H9 (cell line): ENCODE measurements at regions not wholly inside any gene's neighbourhood (a gene's known extent, or its start where the extent isn't known, plus 50 kb on each side); places are given as distances from the start of the nearest gene placed in this dataset.

Source experiments
- DNase-seq: peaks from one replicate; pipeline ENCODE4 v3.0.0-alpha.2; 2017
- H2AFZ ChIP-seq: one replicate; pipeline ENCODE4 v1.6.1; 2013; ENCODE audit warnings: mild to moderate bottlenecking, low read length, control low read depth, moderate library complexity
- H2AK5ac ChIP-seq: 2 replicates; pipeline ENCODE4 v1.6.1; 2013; ENCODE audit warnings: low read length, control low read depth, mixed read lengths; ENCODE audit not compliant: insufficient read length
- H2BK120ac ChIP-seq: one replicate; pipeline ENCODE4 v1.6.1; 2013; ENCODE audit warnings: low read depth, mild to moderate bottlenecking, low read length, control low read depth, inconsistent platforms; ENCODE audit not compliant: poor library complexity, severe bottlenecking
- H2BK12ac ChIP-seq: 2 replicates; pipeline ENCODE4 v1.6.1; 2013; ENCODE audit warnings: low read length, control low read depth, mixed read lengths, low read depth; ENCODE audit not compliant: insufficient read length
- H2BK15ac ChIP-seq: 2 replicates; pipeline ENCODE4 v1.6.1; 2013; ENCODE audit warnings: low read depth, low read length, control low read depth
- H2BK20ac ChIP-seq: one replicate; pipeline ENCODE4 v1.6.1; 2013; ENCODE audit warnings: low read depth, mild to moderate bottlenecking, low read length, control low read depth, inconsistent platforms; ENCODE audit not compliant: poor library complexity, severe bottlenecking
- H2BK5ac ChIP-seq: 2 replicates; pipeline ENCODE4 v1.6.1; 2013; ENCODE audit warnings: low read length, control low read depth, mixed read lengths; ENCODE audit not compliant: insufficient read length
- H3K14ac ChIP-seq: 2 replicates; pipeline ENCODE4 v1.6.1; 2013; ENCODE audit warnings: low read length, control low read depth; ENCODE audit not compliant: insufficient read depth
- H3K18ac ChIP-seq: 2 replicates; pipeline ENCODE4 v1.6.1; 2013; ENCODE audit warnings: low read depth, mild to moderate bottlenecking, mixed read lengths, low read length, control low read depth; ENCODE audit not compliant: insufficient read length
- H3K23ac ChIP-seq: 2 replicates; pipeline ENCODE4 v1.6.1; 2013; ENCODE audit warnings: low read length, control low read depth, mixed read lengths, low read depth; ENCODE audit not compliant: insufficient read length
- H3K23me2 ChIP-seq: 2 replicates; pipeline ENCODE4 v1.6.1; 2013; ENCODE audit warnings: low read depth, mild to moderate bottlenecking, mixed read lengths, low read length, control low read depth; ENCODE audit not compliant: insufficient read length, poor library complexity, severe bottlenecking
- H3K27ac ChIP-seq: 2 replicates; pipeline ENCODE4 v1.5.1; 2013; ENCODE audit warnings: low read length, control low read depth, mixed read lengths, low read depth; ENCODE audit not compliant: insufficient read length
- H3K27me3 ChIP-seq: 2 replicates; pipeline ENCODE4 v1.6.1; 2013; ENCODE audit warnings: low read length, control low read depth, inconsistent platforms; ENCODE audit not compliant: insufficient read depth
- H3K4ac ChIP-seq: 2 replicates; pipeline ENCODE4 v1.6.1; 2013; ENCODE audit warnings: low read depth, mild to moderate bottlenecking, control low read depth, inconsistent platforms, low read length, moderate library complexity
- H3K4me1 ChIP-seq: 2 replicates; pipeline ENCODE4 v1.6.1; 2013; ENCODE audit warnings: low read length, control low read depth, inconsistent platforms; ENCODE audit not compliant: insufficient read depth
- H3K4me2 ChIP-seq: 2 replicates; pipeline ENCODE4 v1.6.1; 2013; ENCODE audit warnings: low read length, control low read depth, mixed read lengths; ENCODE audit not compliant: insufficient read length, insufficient read depth
- H3K56ac ChIP-seq: 2 replicates; pipeline ENCODE4 v1.6.1; 2013; ENCODE audit warnings: low read depth, mild to moderate bottlenecking, mixed read lengths, low read length, control low read depth; ENCODE audit not compliant: insufficient read length
- H3K79me1 ChIP-seq: 2 replicates; pipeline ENCODE4 v1.6.1; 2013; ENCODE audit warnings: low read depth, mild to moderate bottlenecking, moderate library complexity, low read length, control low read depth, inconsistent platforms; ENCODE audit not compliant: insufficient read depth, poor library complexity, severe bottlenecking
- H3K79me2 ChIP-seq: 2 replicates; pipeline ENCODE4 v1.6.1; 2013; ENCODE audit warnings: low read length, control low read depth, inconsistent platforms; ENCODE audit not compliant: insufficient read depth
- H3K9ac ChIP-seq: 2 replicates; pipeline ENCODE4 v1.6.1; 2013; ENCODE audit warnings: low read length, control low read depth, mixed read lengths; ENCODE audit not compliant: insufficient read length; ENCODE audit errors: extremely low read depth
- H3K9me3 ChIP-seq: one replicate; pipeline ENCODE4 v1.6.1; 2013; ENCODE audit warnings: low read depth, low read length, inconsistent platforms; ENCODE audit not compliant: control insufficient read depth
- H3T11ph ChIP-seq: one replicate; pipeline ENCODE4 v1.6.1; 2013; ENCODE audit warnings: mild to moderate bottlenecking, low read length, control low read depth, inconsistent platforms
- H4K20me1 ChIP-seq: one replicate; pipeline ENCODE4 v1.6.1; 2013; ENCODE audit not compliant: control insufficient read depth, insufficient read length, insufficient read depth
- H4K5ac ChIP-seq: 2 replicates; pipeline ENCODE4 v1.6.1; 2013; ENCODE audit warnings: low read depth, mild to moderate bottlenecking, mixed read lengths, low read length, control low read depth; ENCODE audit not compliant: insufficient read length
- H4K8ac ChIP-seq: replicated peaks from 2 replicates; pipeline ENCODE4 v1.6.1; 2013; ENCODE audit warnings: low read length, control low read depth, mixed read lengths, low read depth; ENCODE audit not compliant: insufficient read length
- H4K91ac ChIP-seq: 2 replicates; pipeline ENCODE4 v1.6.1; 2013; ENCODE audit warnings: low read depth, mild to moderate bottlenecking, moderate library complexity, mixed read lengths, low read length, control low read depth; ENCODE audit not compliant: insufficient read length
- H3K27ac Mint-ChIP-seq, 3 experiments: 2 replicates in 2 of 3; 3 replicates in 1 of 3; pipeline ENCODE4 v1.8.0; 2020 to 2021; ENCODE audit warnings: mixed read lengths in 3 of 3, mild to moderate bottlenecking in 1 of 3, moderate library complexity in 1 of 3
- H3K27me3 Mint-ChIP-seq: 2 replicates; pipeline ENCODE4 v1.8.0; 2021; ENCODE audit warnings: low read depth, mild to moderate bottlenecking, moderate library complexity, mixed read lengths
- H3K36me3 Mint-ChIP-seq, 3 experiments: 2 replicates in 2 of 3; 3 replicates in 1 of 3; pipeline ENCODE4 v1.8.0; 2020 to 2021; ENCODE audit warnings: low read depth in 3 of 3, mixed read lengths in 3 of 3; ENCODE audit not compliant: insufficient read depth in 1 of 3
- H3K4me1 Mint-ChIP-seq, 2 experiments: 2 replicates each; pipeline ENCODE4 v1.8.0; 2020; ENCODE audit warnings: mixed read lengths in 2 of 2
- H3K4me3 Mint-ChIP-seq, 2 experiments: 2 replicates in 1 of 2; 3 replicates in 1 of 2; pipeline ENCODE4 v1.8.0; 2020 to 2021; ENCODE audit warnings: mild to moderate bottlenecking in 2 of 2, mixed read lengths in 2 of 2, moderate library complexity in 1 of 2
- H3K9me3 Mint-ChIP-seq, 2 experiments: 2 replicates in 1 of 2; 3 replicates in 1 of 2; pipeline ENCODE4 v1.8.0; 2020; ENCODE audit warnings: mild to moderate bottlenecking in 2 of 2, mixed read lengths in 2 of 2, moderate library complexity in 1 of 2
- CTCF ChIP-seq: fragments of 200-600 bp; sonication (generic); conservative IDR thresholded peaks from 3 replicates; pipeline ENCODE4 v1.8.0; 2021; ENCODE audit warnings: antibody characterized with exemption, mild to moderate bottlenecking

GRCh38 chr5:68805444-68805843, 288.4 kb upstream of the SLC30A5 start:
- no peak overlapping the region for H2BK20ac ChIP-seq
- H3K23me2 ChIP-seq = no peaks in the 10 kb centered on the region
- H3K27me3 Mint-ChIP-seq = no peaks in the 10 kb centered on the region
- no peak overlapping the region for H3K18ac ChIP-seq
- no peak overlapping the region for H2BK12ac ChIP-seq
- H3K36me3 Mint-ChIP-seq = peaks cover 0 to 25% (median 6%) of the 10 kb centered on the region in 3 experiments; a peak in 4 of 7 replicates
- no peaks in the 10 kb centered on the region; a peak in 1 of 4 replicates for H3K4me1 Mint-ChIP-seq
- H2AK5ac ChIP-seq = no peak overlapping the region
- H2BK5ac ChIP-seq = no peak overlapping the region
- H3K23ac ChIP-seq = no peak overlapping the region
- no peak overlapping the region for H2BK15ac ChIP-seq
- H4K5ac ChIP-seq = no peak overlapping the region
- H3K4ac ChIP-seq = no peak overlapping the region
- H3K4me3 Mint-ChIP-seq = no peak overlapping the region
- no peak overlapping the region for H2BK120ac ChIP-seq
- TF ChIP-seq CTCF = no peak
- no peak overlapping the region for H3K27ac ChIP-seq
- H4K20me1 ChIP-seq = no peaks in the 10 kb centered on the region
- no peak overlapping the region for H3K9ac ChIP-seq
- no peaks in the 10 kb centered on the region for H3K79me2 ChIP-seq
- H3K9me3 ChIP-seq = no peaks in the 10 kb centered on the region
- H4K91ac ChIP-seq = no peak overlapping the region
- no peak overlapping the region for H2AFZ ChIP-seq
- H3K14ac ChIP-seq = no peak overlapping the region
- DNase-seq = no peak
- H3K56ac ChIP-seq = no peak overlapping the region
- H3K27me3 ChIP-seq = no peaks in the 10 kb centered on the region
- H3K4me1 ChIP-seq = no peaks in the 10 kb centered on the region
- H3K27ac Mint-ChIP-seq = no peak overlapping the region
- H3K9me3 Mint-ChIP-seq = peaks cover 10 to 17% of the 10 kb centered on the region in 2 experiments
- no peak overlapping the region for H4K8ac ChIP-seq
- H3T11ph ChIP-seq = no peak overlapping the region
- H3K4me2 ChIP-seq = no peak overlapping the region
- no peaks in the 10 kb centered on the region for H3K79me1 ChIP-seq
